GM19467 (cell line): ENCODE measurements at regions not wholly inside any gene's neighbourhood (a gene's known extent, or its start where the extent isn't known, plus 50 kb on each side); places are given as distances from the start of the nearest gene placed in this dataset.
A peak's percentile ranks its signal among the peaks of the same experiment; 100 is the strongest.

Source experiments
- ATAC-seq: cut with Tn5 transposase; IDR thresholded peaks from one replicate; pipeline ENCODE4 v1.9.1; 2021; ENCODE audit warnings: mild to moderate bottlenecking, moderate library complexity; ENCODE audit not compliant: unreplicated experiment

- ATAC-seq, result no peak
Measured at GRCh38 chr6:168886964-168887363, 366.7 kb downstream of the THBS2 start.

DNA sequence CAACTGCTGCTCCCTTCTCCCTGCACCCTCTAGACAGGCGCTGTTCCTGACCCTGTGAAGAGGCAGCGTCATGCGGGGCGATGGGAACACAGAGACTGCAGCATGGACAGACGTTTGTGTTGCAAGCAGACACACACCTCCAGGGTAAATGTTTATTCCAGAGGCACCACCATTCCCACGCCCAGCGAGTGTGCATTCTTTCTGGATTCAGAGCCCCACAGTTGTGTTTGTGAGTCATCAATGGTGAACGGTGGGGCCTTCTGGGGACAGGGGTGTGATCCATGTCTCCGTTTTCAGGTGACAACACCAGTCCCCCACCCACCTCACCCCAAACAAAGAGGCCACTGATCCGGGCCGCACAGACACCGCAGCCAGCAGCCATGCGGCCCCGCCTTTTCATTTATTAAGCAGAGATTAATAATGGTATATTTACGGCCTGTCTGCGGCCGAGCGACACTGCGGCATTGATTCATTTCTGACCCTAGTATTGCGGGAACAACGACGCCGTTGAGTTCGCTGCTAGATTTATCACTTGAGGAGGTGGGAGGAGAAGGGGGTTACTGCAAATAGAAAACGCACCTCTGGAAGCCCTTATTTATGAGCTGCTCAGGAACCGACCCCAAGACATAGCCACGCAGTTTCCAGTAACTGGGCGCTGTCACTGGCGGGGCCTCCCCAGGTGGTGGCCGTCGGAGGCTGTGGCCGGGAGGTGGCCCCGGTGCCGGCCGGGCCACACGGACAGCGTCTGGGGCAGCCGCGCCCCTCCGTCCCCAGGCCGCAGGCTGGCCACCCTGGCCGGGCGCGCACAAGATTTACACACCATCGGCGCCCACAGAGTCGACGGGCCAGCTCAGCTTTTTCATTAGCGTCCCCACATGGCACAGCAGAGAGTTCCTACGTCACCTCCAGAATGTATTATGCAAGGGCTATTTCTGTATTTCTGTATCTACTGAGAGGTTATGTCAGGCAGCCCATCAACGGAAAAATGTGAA, 367.6 kb downstream of the THBS2 start:
- ATAC-seq, result no peak

- ATAC-seq, result no peak
Measured at GRCh38 chr6:168885196-168885595, 368.4 kb downstream of the THBS2 start.

DNA sequence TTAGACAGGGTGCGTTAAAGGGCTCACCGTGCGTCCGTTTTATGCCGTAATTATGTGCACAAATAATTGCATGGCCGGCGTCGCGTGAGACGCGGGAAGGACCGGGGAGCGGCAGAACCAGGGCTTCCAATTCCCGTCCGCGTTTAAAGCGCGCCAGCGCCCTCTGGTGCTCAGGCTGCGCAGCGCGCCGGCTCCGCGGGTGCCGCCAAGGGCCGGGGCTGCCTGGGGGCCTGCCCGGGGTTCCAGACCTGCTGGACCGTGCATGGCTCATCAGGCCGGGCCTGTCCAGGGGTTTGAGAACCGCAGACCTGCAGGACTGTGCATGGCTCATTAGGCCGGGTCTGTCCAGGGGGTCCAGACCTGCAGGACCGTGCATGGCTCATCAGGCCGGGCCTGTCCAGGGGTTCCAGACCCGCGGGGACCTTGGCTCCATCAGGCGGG, 369.0 kb downstream of the THBS2 start:
- peak; percentile 90 for ATAC-seq

DNA sequence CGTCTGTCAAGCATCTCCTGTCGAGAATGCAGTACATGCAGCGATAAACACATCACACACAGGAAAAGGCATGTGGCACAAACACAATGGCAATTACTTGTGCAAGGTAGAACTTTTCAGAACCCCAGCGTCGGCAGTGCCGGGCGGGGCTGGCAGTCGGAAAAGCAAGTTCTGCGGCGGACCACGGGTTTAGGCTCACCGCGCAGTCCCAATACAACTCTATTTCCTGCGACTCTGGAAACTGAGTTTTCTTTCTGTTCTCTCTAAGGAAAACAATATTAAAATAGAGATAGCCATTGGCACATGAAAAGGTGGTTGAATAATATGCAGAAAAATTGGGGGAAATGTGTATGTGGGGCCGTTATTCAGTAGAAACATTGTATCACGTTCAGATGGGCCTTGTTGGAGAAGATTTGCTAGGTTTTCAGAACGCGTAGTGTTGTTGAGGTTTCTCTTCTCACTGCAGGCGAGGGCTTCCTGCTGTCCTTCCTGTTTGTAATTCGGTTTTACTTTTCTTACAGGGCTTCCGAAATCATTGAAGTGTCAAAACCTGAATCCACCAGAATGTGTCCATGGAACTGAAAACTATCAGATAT, 369.5 kb downstream of the THBS2 start:
- peak; percentile 33 for ATAC-seq

- no peak for ATAC-seq
Measured at GRCh38 chr6:168883410-168884049, 370.1 kb downstream of the THBS2 start.

GRCh38 chr6:168880271-168880670, 373.4 kb downstream of the THBS2 start:
- no peak for ATAC-seq

- ATAC-seq, result no peak
Measured at GRCh38 chr6:168877821-168878282, 375.8 kb downstream of the THBS2 start.

DNA sequence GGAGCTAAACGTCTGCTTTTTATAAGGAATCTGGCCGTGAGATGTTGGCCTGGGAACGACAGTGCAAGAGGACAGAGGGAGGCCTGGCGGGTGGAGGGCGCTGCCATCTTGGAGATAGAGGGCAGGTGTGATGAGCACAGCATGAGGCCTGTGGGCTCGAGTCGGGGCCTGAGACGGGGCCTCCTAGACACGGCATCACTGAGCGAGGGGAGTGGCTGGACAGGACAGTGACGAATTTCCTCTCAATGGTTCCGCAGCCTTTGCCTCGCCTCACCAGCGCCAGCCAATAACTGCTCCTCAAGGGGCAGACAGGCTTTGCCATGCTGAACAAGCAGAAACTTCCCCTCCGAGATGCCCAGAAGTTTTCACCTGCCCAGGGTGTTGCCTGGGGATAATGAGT, 376.7 kb downstream of the THBS2 start:
- no peak for ATAC-seq

DNA sequence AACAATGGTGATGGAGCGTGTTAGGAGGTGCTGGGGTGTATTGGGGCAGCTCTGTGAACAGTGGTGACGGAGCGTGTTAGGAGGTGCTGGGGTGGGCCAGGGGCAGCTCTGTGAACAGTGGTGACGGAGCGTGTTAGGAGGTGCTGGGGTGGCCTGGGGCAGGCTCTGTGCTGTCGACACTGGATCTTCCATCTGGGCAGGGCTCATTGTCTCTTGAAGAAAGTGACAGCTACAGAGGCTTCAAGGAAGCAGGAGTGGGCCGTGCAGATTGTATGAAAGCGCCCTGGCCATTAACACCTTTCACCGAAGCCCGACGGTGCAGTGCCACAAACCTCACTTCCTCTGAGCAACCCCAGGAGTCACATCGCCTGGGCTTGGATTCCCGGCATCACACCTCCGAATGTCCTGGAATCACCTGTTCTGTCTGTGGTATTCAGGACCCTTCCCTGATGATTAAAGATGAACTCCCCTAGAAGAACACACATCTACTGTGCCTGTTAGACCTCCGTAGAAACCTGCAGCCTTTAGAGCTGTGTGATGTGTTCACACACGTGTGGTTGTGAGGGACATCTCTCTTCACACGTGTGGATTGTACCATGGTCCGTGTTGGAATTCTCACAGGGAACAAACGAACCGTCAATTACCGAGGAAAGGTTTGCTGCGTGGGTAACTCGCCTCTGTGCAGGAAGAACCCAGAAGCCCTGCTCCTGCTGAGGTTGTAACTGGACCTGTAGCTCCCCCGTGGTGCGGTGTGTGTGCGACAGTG, 377.7 kb downstream of the THBS2 start:
- no peak for ATAC-seq

GRCh38 chr6:168874637-168875036, 379.0 kb downstream of the THBS2 start:
- no peak for ATAC-seq

DNA sequence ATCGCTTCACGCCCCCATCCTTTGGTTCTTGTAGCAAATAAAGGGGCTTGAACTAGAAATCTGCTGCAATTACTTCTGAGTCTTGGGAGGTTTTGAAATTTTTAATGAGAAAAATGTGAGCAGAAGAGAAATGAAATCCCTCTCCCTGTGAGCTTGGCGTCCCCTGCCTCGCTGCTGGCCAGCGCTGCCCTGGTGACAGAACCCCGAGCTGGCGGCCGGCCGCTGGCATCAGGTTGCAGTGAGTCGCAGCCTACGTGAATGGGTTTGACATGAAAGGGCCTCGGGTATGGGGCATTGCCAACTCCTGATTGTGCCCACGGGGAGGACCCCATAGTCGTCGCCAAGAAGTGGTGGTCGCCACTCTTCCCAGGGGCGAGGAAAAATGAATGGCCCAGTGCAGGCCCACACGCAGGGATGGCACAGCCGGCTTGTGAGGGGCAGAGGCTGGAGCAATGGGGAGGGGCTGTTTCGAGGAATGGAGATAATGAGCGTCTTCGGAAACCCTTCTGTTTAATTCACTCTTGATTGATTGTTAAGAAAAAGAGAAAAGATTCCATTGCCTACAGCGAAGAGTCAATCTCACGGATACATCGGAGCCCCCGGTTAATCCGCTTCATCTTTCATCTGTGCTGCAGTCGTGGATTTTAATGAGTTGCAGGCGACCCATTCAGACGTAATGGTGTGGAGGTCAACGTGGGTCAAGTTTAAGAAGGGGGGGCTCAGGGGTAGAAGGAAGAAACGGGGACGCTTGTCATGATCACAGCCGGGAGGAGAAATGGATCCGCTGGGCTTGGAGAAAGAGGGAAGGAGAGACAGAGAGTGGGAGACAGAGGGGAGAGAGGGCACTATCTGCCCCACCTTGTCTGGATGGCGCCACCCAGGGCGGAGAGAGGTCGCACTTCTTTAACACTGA, 380.1 kb downstream of the THBS2 start:
- no peak for ATAC-seq

GRCh38 chr6:168871642-168872315, 381.9 kb downstream of the THBS2 start:
- ATAC-seq, result no peak

DNA sequence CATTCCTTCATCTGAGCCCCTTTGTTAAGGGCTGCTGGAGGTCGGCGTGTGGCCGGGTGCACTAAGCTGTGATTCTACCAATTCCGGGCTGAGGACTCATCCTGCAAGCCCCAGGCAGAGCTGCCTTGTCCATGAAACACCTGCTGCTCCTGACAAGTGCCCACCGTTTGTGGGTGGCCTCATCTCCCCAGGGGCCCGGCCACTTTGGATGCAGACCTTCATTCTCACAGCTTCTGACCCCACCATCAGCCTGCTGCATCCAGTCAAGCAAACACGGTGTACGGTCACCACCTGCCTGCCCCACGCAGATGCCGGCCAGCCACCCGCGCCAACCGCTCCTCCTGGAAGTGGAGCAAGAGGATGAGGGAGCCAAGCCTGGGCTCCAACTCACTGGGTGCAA, 382.7 kb downstream of the THBS2 start:
- no peak for ATAC-seq

DNA sequence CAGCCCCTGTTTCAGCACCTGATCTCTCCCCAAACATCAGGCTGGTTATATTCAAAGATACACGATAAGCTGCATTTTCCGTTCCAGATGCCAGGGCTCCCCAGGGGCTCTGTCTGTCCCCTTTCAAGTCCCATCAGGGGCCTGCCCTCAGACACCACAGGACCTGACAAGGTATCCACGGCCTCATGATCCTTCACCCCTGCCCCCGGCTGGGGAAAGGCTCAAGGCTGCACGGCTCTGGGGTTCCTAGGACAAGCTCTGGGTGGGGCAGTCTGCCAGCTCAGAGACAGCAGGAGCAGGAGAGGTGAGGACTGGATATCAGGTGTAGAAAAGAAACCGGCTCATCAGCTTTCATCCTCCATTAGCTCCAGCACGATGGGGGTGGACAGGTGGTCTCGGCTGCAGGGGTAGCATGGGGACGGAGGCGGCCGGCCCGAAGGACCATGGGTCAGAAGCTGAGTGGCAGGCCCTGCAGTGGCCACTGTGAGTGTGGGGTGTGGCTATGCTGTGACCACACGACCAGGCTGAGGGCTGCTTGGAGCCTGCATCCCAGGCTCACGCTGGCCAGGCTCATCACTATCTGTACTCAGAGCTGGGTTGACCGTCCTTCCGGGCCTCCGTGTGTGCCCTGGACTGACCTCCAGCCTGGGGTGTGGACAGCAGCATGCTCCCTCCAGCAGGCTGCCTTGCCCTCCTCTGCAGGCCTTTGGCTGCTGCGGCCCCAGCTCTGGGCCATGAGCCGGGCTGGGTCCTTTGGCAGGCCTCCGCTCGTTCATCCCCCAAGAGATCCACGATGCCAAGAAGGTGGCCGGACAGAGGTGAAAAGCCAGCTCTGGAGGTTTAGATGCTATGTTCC, 386.2 kb downstream of the THBS2 start:
- ATAC-seq, result no peak

DNA sequence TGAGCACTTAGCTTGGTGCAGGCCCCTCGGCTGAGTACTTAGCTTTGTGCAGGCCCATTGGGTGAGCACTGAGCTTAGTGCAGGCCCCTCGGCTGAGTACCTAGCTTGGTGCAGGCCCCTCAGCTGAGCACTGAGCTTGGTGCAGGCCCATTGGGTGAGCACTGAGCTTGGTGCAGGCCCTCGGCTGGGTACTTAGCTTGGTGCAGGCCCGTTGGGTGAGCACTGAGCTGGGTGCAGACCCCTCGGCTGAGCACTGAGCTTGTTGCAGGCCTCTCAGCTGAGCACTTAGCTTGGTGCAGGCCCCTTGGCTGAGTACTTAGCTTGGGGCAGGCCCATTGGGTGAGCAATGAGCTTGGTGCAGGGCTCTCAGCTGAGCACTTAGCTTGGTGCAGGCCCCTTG, 387.1 kb downstream of the THBS2 start:
- ATAC-seq, result no peak

DNA sequence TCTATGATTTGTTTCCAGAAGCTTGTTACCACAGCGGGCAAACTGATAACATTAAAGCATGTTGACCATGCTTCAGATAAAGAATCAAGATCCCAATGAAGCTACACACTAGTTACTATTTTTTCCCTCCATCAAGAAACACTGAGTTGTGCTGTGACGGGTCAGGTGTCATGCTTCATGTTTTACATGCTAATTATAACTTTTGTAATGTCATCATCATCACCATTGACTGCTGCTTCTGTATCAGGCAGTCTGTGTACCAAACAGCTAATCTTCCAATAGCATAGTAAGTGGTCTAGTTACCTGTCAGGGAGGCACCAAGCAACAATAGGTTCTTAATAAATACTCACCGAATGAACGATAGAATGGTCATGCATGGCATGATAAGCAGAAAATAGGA, 388.1 kb downstream of the THBS2 start:
- ATAC-seq, result no peak
